PC-3 (cell line): ENCODE measurements at regions not wholly inside any gene's neighbourhood (a gene's known extent, or its start where the extent isn't known, plus 50 kb on each side); places are given as distances from the start of the nearest gene placed in this dataset.
"Not testable (repeated sequence)": the region's sequence is repeated elsewhere in the genome, so short reads cannot be mapped to it uniquely, and the experiment has no call there.

Experiments used
- CTCF ChIP-seq: fragments of 300-600 bp; sonication (generic); conservative IDR thresholded peaks from 2 replicates; pipeline ENCODE4 v1.5.1; 2017; ENCODE audit warnings: antibody characterized with exemption, low read depth, mild to moderate bottlenecking, low read length
- EZH2 ChIP-seq: fragments of 300-600 bp; sonication (generic); IDR thresholded peaks from one replicate; pipeline ENCODE4 v1.6.1; 2017; ENCODE audit warnings: antibody characterized with exemption, mild to moderate bottlenecking, low read length; ENCODE audit not compliant: unreplicated experiment

GRCh38 chr20:30310385-30310784 is 947.1 kb upstream of the DEFB115 start:
- not testable (repeated sequence) for TF ChIP-seq CTCF, EZH2
